ENCODE measurements at regions not wholly inside any gene's neighbourhood (a gene's known extent, or its start where the extent isn't known, plus 50 kb on each side); places are given as distances from the start of the nearest gene placed in this dataset.

DNA sequence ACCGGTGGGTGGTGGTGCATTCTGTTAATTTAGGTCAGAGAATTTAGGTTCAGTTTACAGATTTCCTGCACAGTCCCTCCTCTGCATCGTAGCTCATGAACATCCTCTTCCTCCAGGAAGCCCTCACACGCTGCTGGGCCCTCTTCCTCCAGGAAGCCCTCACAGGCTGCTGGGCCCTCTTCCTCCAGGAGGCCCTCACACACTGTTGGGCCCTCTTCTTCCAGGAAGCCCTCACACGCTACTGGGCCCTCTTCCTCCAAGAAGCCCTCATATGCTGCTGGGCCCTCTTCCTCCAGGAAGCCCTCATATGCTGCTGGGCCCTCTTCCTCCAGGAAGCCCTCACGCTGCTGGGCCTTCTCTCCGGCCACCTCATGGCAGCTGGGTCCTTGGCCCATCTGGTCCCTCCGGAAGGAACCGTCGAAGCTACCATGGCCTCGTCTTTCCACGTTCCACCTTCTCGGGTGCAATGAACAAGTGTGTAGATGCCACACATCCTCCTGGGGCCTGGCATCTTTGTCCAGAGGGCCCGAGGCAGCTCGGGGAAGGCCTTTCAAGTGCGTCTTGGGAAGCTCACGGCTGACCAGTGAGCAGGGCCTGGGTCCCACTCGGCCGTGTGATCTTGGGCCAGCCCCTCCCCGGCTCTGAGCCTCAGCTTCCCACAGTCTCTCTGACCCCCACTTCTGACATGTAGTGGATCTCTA is 58.9 kb upstream of the PPARA start:
- Histone ChIP-seq H3K9me2 (no peaks in the 10 kb centered on the region), H2AFZ (ENCODE audit: low read depth) (no peak overlapping the region), H3K4me2 (peak overlapping the region; percentile 69), H3K9me3 (no peaks in the 10 kb centered on the region), H3K27me3 (ENCODE audit: insufficient read depth) (no peaks in the 10 kb centered on the region), H3K36me3 (replicated peaks in 1 of 2; ENCODE audit: control insufficient read depth in 1 of 2, insufficient read depth in 2 of 2, low read length in 1 of 2) (peaks cover 57 to 80% of the 10 kb centered on the region in 2 experiments), H3K27ac (ENCODE audit: low read depth in 2 of 2, low read length in 1 of 2) (peak overlapping the region; percentile 96 to 100), H3F3A (replicated peaks; ENCODE audit: insufficient read depth) (peaks cover 61% of the 10 kb centered on the region), H3K4me1 (ENCODE audit: control insufficient read depth in 1 of 2, insufficient read depth in 2 of 2, low read depth in 1 of 2, low read length in 1 of 2) (peaks cover 53 to 93% of the 10 kb centered on the region in 2 experiments), H3K9ac (peak overlapping the region; percentile 40; the same call in 1 of the 2 replicates), H3K79me2 (ENCODE audit: insufficient read depth) (peaks cover 93% of the 10 kb centered on the region), H3K4me3 (ENCODE audit: low read depth in 2 of 2, low read length in 1 of 2) (no peak overlapping the region), H4K20me1 (ENCODE audit: insufficient read depth) (peaks cover 97% of the 10 kb centered on the region)
- CTCF ChIA-PET = interaction anchor here (1.0 to 1.7 kb wide), 3 partner anchors 16 to 97 kb away, joined by 3 to 5 read pairs (median 3); no protein-coding TSS in a partner anchor
- WGBS (ENCODE audit: low lambda C conversion rate) = 96% methylated on average over 13 of the region's 19 CpGs
- DNase-seq = no peak
- TF ChIP-seq POLR2AphosphoS5 (IDR thresholded peaks at IDR 0.05; ENCODE audit: low read depth, low read length) = 0 out of 2 replicates have a peak, but pooled peaks have one; percentile 33
- TF ChIP-seq TEAD4 (IDR thresholded peaks at IDR 0.05; ENCODE audit: borderline replicate concordance, insufficient read depth) = no peak
- TF ChIP-seq, protein P1, sequence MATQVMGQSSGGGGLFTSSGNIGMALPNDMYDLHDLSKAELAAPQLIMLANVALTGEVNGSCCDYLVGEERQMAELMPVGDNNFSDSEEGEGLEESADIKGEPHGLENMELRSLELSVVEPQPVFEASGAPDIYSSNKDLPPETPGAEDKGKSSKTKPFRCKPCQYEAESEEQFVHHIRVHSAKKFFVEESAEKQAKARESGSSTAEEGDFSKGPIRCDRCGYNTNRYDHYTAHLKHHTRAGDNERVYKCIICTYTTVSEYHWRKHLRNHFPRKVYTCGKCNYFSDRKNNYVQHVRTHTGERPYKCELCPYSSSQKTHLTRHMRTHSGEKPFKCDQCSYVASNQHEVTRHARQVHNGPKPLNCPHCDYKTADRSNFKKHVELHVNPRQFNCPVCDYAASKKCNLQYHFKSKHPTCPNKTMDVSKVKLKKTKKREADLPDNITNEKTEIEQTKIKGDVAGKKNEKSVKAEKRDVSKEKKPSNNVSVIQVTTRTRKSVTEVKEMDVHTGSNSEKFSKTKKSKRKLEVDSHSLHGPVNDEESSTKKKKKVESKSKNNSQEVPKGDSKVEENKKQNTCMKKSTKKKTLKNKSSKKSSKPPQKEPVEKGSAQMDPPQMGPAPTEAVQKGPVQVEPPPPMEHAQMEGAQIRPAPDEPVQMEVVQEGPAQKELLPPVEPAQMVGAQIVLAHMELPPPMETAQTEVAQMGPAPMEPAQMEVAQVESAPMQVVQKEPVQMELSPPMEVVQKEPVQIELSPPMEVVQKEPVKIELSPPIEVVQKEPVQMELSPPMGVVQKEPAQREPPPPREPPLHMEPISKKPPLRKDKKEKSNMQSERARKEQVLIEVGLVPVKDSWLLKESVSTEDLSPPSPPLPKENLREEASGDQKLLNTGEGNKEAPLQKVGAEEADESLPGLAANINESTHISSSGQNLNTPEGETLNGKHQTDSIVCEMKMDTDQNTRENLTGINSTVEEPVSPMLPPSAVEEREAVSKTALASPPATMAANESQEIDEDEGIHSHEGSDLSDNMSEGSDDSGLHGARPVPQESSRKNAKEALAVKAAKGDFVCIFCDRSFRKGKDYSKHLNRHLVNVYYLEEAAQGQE (IDR thresholded peaks at IDR 0.05; ENCODE audit: low read depth, low read length) = peak; percentile 10; the same call in 1 of the 2 replicates
- no peak for TF ChIP-seq RFX5 (IDR thresholded peaks at IDR 0.05; ENCODE audit: low read length)
- POLR2A ChIA-PET = interaction anchor here (0.5 kb wide), 1 partner anchor 55 kb away, joined by 3 read pairs; no protein-coding TSS in a partner anchor

DNA sequence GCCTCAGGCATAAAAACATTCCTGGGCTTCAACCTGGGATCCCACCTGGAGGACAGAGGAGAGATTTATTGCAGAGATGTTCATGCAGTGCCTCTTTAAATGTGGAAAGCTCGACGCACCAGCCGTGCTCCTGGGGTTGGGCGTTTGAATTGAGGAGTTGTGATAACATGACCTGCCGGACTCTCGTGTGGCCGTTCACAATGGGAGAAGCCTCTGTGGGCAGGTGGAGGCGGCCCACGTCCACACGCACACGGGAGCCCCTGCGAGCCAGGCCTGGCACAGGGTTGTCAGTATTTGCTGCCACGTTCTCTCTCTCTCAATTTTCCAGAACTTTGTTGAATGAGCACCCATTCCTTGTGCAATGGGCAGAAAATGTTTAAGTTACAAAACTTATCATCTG is 58.3 kb upstream of the PPARA start:
- H3F3A ChIP-seq (replicated peaks; ENCODE audit: insufficient read depth) = peaks cover 61% of the 10 kb centered on the region
- CTCF ChIA-PET = interaction anchor here (1.0 to 1.7 kb wide), 5 partner anchors 15 to 98 kb away, joined by 3 to 5 read pairs (median 4); no protein-coding TSS in a partner anchor
- peak overlapping the region; percentile 69 for H3K4me2 ChIP-seq
- peak overlapping the region; percentile 60 to 96 for H3K27ac ChIP-seq (ENCODE audit: low read depth in 2 of 2, low read length in 1 of 2)
- POLR2A ChIA-PET = interaction anchor here (0.5 kb wide), 1 partner anchor 55 kb away, joined by 3 read pairs; no protein-coding TSS in a partner anchor
- H3K9ac ChIP-seq = no peak overlapping the region
- peaks cover 93% of the 10 kb centered on the region for H3K79me2 ChIP-seq (ENCODE audit: insufficient read depth)
- H3K9me2 ChIP-seq = no peaks in the 10 kb centered on the region
- no peak for DNase-seq
- TF ChIP-seq, protein P2, sequence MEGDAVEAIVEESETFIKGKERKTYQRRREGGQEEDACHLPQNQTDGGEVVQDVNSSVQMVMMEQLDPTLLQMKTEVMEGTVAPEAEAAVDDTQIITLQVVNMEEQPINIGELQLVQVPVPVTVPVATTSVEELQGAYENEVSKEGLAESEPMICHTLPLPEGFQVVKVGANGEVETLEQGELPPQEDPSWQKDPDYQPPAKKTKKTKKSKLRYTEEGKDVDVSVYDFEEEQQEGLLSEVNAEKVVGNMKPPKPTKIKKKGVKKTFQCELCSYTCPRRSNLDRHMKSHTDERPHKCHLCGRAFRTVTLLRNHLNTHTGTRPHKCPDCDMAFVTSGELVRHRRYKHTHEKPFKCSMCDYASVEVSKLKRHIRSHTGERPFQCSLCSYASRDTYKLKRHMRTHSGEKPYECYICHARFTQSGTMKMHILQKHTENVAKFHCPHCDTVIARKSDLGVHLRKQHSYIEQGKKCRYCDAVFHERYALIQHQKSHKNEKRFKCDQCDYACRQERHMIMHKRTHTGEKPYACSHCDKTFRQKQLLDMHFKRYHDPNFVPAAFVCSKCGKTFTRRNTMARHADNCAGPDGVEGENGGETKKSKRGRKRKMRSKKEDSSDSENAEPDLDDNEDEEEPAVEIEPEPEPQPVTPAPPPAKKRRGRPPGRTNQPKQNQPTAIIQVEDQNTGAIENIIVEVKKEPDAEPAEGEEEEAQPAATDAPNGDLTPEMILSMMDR (IDR thresholded peaks at IDR 0.05) = no peak
- no peak for TF ChIP-seq TAF1 (IDR thresholded peaks at IDR 0.05; ENCODE audit: borderline replicate concordance, low read depth, low read length)
- peaks cover 97% of the 10 kb centered on the region for H4K20me1 ChIP-seq (ENCODE audit: insufficient read depth)
- peaks cover 59 to 80% of the 10 kb centered on the region in 2 experiments for H3K36me3 ChIP-seq (replicated peaks in 1 of 2; ENCODE audit: control insufficient read depth in 1 of 2, insufficient read depth in 2 of 2, low read length in 1 of 2)
- 86% methylated on average over 9 of the region's 13 CpGs for WGBS (ENCODE audit: low lambda C conversion rate)
- no peaks in the 10 kb centered on the region for H3K27me3 ChIP-seq (ENCODE audit: insufficient read depth)
- H3K4me1 ChIP-seq (ENCODE audit: control insufficient read depth in 1 of 2, insufficient read depth in 2 of 2, low read depth in 1 of 2, low read length in 1 of 2) = peaks cover 48 to 93% of the 10 kb centered on the region in 2 experiments
- no peaks in the 10 kb centered on the region for H3K9me3 ChIP-seq
- H2AFZ ChIP-seq (ENCODE audit: low read depth) = no peak overlapping the region
- no peak overlapping the region for H3K4me3 ChIP-seq (ENCODE audit: low read depth in 2 of 2, low read length in 1 of 2)
